Kidney glomerular epithelial cell (primary cell): ENCODE measurements at regions not wholly inside any gene's neighbourhood (a gene's known extent, or its start where the extent isn't known, plus 50 kb on each side); places are given as distances from the start of the nearest gene placed in this dataset.
"Not testable (repeated sequence)": the region's sequence is repeated elsewhere in the genome, so short reads cannot be mapped to it uniquely, and the experiment has no call there.

Experiments
- DNase-seq: peaks from one replicate; lab custom pipeline; 2025; lab: John Stamatoyannopoulos, UW

- no peak for DNase-seq
Measured at GRCh38 chrX:25141684-25142083, 125.9 kb upstream of the ARX start.

GRCh38 chrX:25131055-25131454 is 115.3 kb upstream of the ARX start:
- DNase-seq: no peak

GRCh38 chrX:25130619-25131018 is 114.9 kb upstream of the ARX start:
- no peak for DNase-seq

- DNase-seq: no peak
Measured at GRCh38 chrX:25125483-25125882, 109.7 kb upstream of the ARX start.

- DNase-seq: no peak
Measured at GRCh38 chrX:25124391-25124790, 108.6 kb upstream of the ARX start.

- no peak for DNase-seq
Measured at GRCh38 chrX:25112156-25112555, 96.4 kb upstream of the ARX start.

GRCh38 chrX:25108481-25108880 is 92.7 kb upstream of the ARX start:
- no peak for DNase-seq

- no peak for DNase-seq
Measured at GRCh38 chrX:25105221-25105620, 89.5 kb upstream of the ARX start.

- DNase-seq: no peak
Measured at GRCh38 chrX:25096522-25097045, 80.8 kb upstream of the ARX start.

- DNase-seq: not testable (repeated sequence)
Measured at GRCh38 chrX:25091152-25091551, 75.4 kb upstream of the ARX start.

GRCh38 chrX:25084446-25084845 is 68.7 kb upstream of the ARX start:
- DNase-seq: no peak

GRCh38 chrX:25083661-25084060 is 67.9 kb upstream of the ARX start:
- DNase-seq: no peak

- DNase-seq: no peak
Measured at GRCh38 chrX:25079020-25079419, 63.3 kb upstream of the ARX start.

- no peak for DNase-seq
Measured at GRCh38 chrX:25076941-25077500, 61.3 kb upstream of the ARX start.

- DNase-seq: no peak
Measured at GRCh38 chrX:25072247-25072646, 56.5 kb upstream of the ARX start.

GRCh38 chrX:25070038-25070437 is 54.3 kb upstream of the ARX start:
- DNase-seq: no peak

GRCh38 chrX:25069209-25069608 is 53.4 kb upstream of the ARX start:
- no peak for DNase-seq

GRCh38 chrX:25068340-25068739 is 52.6 kb upstream of the ARX start:
- DNase-seq: no peak

- DNase-seq: no peak
Measured at GRCh38 chrX:25067271-25068172, 51.8 kb upstream of the ARX start.

- no peak for DNase-seq
Measured at GRCh38 chrX:25066131-25066530, 50.4 kb upstream of the ARX start.
